ENCODE measurements at regions not wholly inside any gene's neighbourhood (a gene's known extent, or its start where the extent isn't known, plus 50 kb on each side); places are given as distances from the start of the nearest gene placed in this dataset.

GRCh38 chr20:63114006-63114692 lies 101.8 kb downstream of the YTHDF1 start:
- Histone ChIP-seq H3K9me1 (ENCODE audit: control insufficient read depth, insufficient read depth, low read length) (peaks cover 3% of the 10 kb centered on the region), H3K27me3 (ENCODE audit: control insufficient read depth in 2 of 2, insufficient read depth in 2 of 2, low read length in 2 of 2) (peaks cover 3 to 49% of the 10 kb centered on the region in 2 experiments; a peak in 3 of 5 replicates), H3K9me3 (replicated peaks; ENCODE audit: control insufficient read depth, insufficient read depth, low read depth, low read length) (no peaks in the 10 kb centered on the region), H3K4me3 (no peak overlapping the region), H3K4me2 (ENCODE audit: insufficient read depth, low read length) (no peak overlapping the region), H3K27ac (ENCODE audit: extremely low read depth, low read depth, low read length) (no peak overlapping the region), H3K9ac (ENCODE audit: insufficient read depth in 1 of 2, low read depth in 2 of 2, low read length in 2 of 2) (no peak overlapping the region), H4K20me1 (replicated peaks; ENCODE audit: control insufficient read depth, insufficient read depth, low read length) (no peaks in the 10 kb centered on the region; the same call in 1 of the 2 replicates), H3K79me2 (ENCODE audit: control insufficient read depth, insufficient read depth, low read length) (no peaks in the 10 kb centered on the region), H3K4me1 (replicated peaks in 1 of 2; ENCODE audit: control insufficient read depth in 2 of 2, insufficient read depth in 2 of 2, low read length in 2 of 2) (no peaks in the 10 kb centered on the region; a peak in 1 of 5 replicates), H2AFZ (ENCODE audit: low read depth, low read length) (no peak overlapping the region), H3K36me3 (ENCODE audit: control insufficient read depth, insufficient read depth, low read length) (no peaks in the 10 kb centered on the region)
- POLR2A ChIA-PET: interaction anchor here (0.6 kb wide), 1 partner anchor 117 kb away, joined by 3 read pairs; no protein-coding TSS in a partner anchor
- TF ChIP-seq ZNF311 (CRISPR knock-in tag; IDR thresholded peaks at IDR 0.05) (no peak), HDAC8 (tag; IDR thresholded peaks at IDR 0.05) (no peak), CHD1 (IDR thresholded peaks at IDR 0.05; ENCODE audit: low read length) (no peak), SOX6 (IDR thresholded peaks at IDR 0.05) (no peak), NFATC3 (IDR thresholded peaks at IDR 0.05) (no peak), HMGN3 (IDR thresholded peaks at IDR 0.05; ENCODE audit: borderline replicate concordance, extremely low read depth, insufficient read length, low read depth, low read length) (no peak), MLX (CRISPR knock-in tag; conservative IDR thresholded peaks at IDR 0.05) (no peak), SRSF9 (IDR thresholded peaks at IDR 0.05; ENCODE audit: borderline replicate concordance, low read depth, low read length) (no peak), ATF7 (IDR thresholded peaks at IDR 0.05) (no peak), NR2C1 (IDR thresholded peaks at IDR 0.05) (no peak), NR2C1 (tag; IDR thresholded peaks at IDR 0.05) (no peak), BRCA1 (IDR thresholded peaks at IDR 0.05) (no peak), BRCA1 (CRISPR knock-in tag; IDR thresholded peaks at IDR 0.05) (no peak)
- no TSS peak for BruUV-seq (replicated peaks)
- no peak for ATAC-seq
- in situ Hi-C loops (cut with MboI) (no loop called here), intact Hi-C loops (cut with micrococcal nuclease) (no loop called here)
- CTCF ChIA-PET (ENCODE audit: low intra/inter-chr PET ratio): no interaction called here
- WGBS (ENCODE audit: insufficient coverage, low coverage, missing lambda C conversion rate): under 1% methylated on average over 22 of the region's 22 CpGs
- DNase-seq (ENCODE audit: extremely low read depth in 1 of 4, low spot score in 3 of 4): no peak
- no peak for FAIRE-seq

All from K562 (cell line).